Lung (tissue), 11 donors: ENCODE measurements at regions not wholly inside any gene's neighbourhood (a gene's known extent, or its start where the extent isn't known, plus 50 kb on each side); places are given as distances from the start of the nearest gene placed in this dataset.

Experiments used
- ATAC-seq: fragments of 200-7000 bp; cut with Tn5 transposase; one replicate; pipeline ENCODE4 v1.9.1; 2020; ENCODE audit warnings: moderate number of reproducible peaks; ENCODE audit not compliant: insufficient read depth, low FRiP score
- DNase-seq, 3 donors: peaks; one replicate each; pipeline ENCODE4 v3.0.0-alpha.2; 2013 to 2017
- H3K27ac ChIP-seq, 2 donors: one replicate each; pipeline ENCODE4 v1.5.1; 2013; ENCODE audit warnings: mild to moderate bottlenecking in 2 of 2, moderate library complexity in 2 of 2, control low read depth in 1 of 2, inconsistent platforms in 1 of 2, low read depth in 1 of 2, low read length in 1 of 2
- H3K27me3 ChIP-seq, 3 donors: one replicate each; pipeline ENCODE4 v1.5.1; 2013; ENCODE audit warnings: low read length in 2 of 3; ENCODE audit not compliant: control insufficient read depth in 3 of 3, insufficient read depth in 3 of 3
- H3K36me3 ChIP-seq, 4 donors: one replicate each; pipeline ENCODE4 v1.5.1; 2013; ENCODE audit warnings: low read length in 4 of 4, mild to moderate bottlenecking in 1 of 4, moderate library complexity in 1 of 4; ENCODE audit not compliant: control insufficient read depth in 4 of 4, insufficient read depth in 4 of 4
- H3K4me1 ChIP-seq, 5 donors: one replicate each; pipeline ENCODE4 v1.5.1; 2013; ENCODE audit warnings: low read length in 5 of 5, mild to moderate bottlenecking in 2 of 5, moderate library complexity in 1 of 5; ENCODE audit not compliant: control insufficient read depth in 5 of 5, insufficient read depth in 5 of 5
- H3K4me3 ChIP-seq: one replicate; pipeline ENCODE4 v1.5.1; 2013; ENCODE audit warnings: mild to moderate bottlenecking, control low read depth, moderate library complexity
- H3K9ac ChIP-seq, 2 donors: one replicate each; pipeline ENCODE4 v1.5.1; 2013; ENCODE audit warnings: low read length in 2 of 2, control low read depth in 1 of 2; ENCODE audit not compliant: insufficient read depth in 1 of 2
- H3K9me3 ChIP-seq, 4 donors: one replicate each; pipeline ENCODE4 v1.5.1; 2013; ENCODE audit warnings: low read length in 3 of 4, mild to moderate bottlenecking in 1 of 4, moderate library complexity in 1 of 4; ENCODE audit not compliant: control insufficient read depth in 4 of 4, insufficient read depth in 3 of 4
- CTCF ChIP-seq: IDR thresholded peaks from 2 replicates; pipeline ENCODE4 v1.5.1; 2012; ENCODE audit warnings: mild to moderate bottlenecking; ENCODE audit errors: control extremely low read depth, extremely low read depth
- WGBS, 2 donors: extraction: QIAGEN DNeasy Blood & Tissue Kit; methylation state at CpG; one replicate each; pipeline ENCODE4 v1.1.7; 2013; 5-methylcytosine and 5-hydroxymethylcytosine counted together
- donor health status: control.
- donor health status: control.
- donor health status: Bipolar disorder and iron deficiency.
- donor health status: healthy.
- donor health status: DM: yes; HTN: yes; CAD: no.

- Histone ChIP-seq H3K9me3 (peaks cover 0 to 5% (median 0%) of the 10 kb centered on the region in 4 donors), H3K27me3 (no peaks in the 10 kb centered on the region), H3K36me3 (no peaks in the 10 kb centered on the region), H3K9ac (no peak overlapping the region), H3K27ac (no peak overlapping the region), H3K4me3 (no peak overlapping the region), H3K4me1 (no peaks in the 10 kb centered on the region)
- no peak for TF ChIP-seq CTCF
- 93% methylated on average over 1 of the region's 1 CpG for WGBS, 2 donors
- DNase-seq = no peak
- ATAC-seq = no peak
These were observed 204.1 kb upstream of the VRK2 start for GRCh38 chr2:57842531-57842930.

GRCh38 chr2:57843158-57843557, 203.4 kb upstream of the VRK2 start:
- Histone ChIP-seq H3K36me3 (no peaks in the 10 kb centered on the region), H3K4me1 (no peaks in the 10 kb centered on the region), H3K27ac (no peak overlapping the region), H3K4me3 (no peak overlapping the region), H3K9me3 (peaks cover 0 to 5% (median 0%) of the 10 kb centered on the region in 4 donors), H3K9ac (no peak overlapping the region), H3K27me3 (no peaks in the 10 kb centered on the region)
- no peak for TF ChIP-seq CTCF
- DNase-seq (no peak), ATAC-seq (no peak)
- 91 to 93% methylated on average over 3 of the region's 3 CpGs for WGBS, 2 donors

GRCh38 chr2:57848723-57849122, 197.9 kb upstream of the VRK2 start:
- H3K36me3 ChIP-seq = no peaks in the 10 kb centered on the region
- H3K4me3 ChIP-seq = no peak overlapping the region
- no peaks in the 10 kb centered on the region for H3K27me3 ChIP-seq
- H3K27ac ChIP-seq = no peak overlapping the region
- no peak for TF ChIP-seq CTCF
- ATAC-seq (no peak), DNase-seq (no peak)
- peaks cover 0 to 7% (median 0%) of the 10 kb centered on the region in 4 donors for H3K9me3 ChIP-seq
- 76 to 90% methylated on average over 4 of the region's 4 CpGs for WGBS, 2 donors
- H3K4me1 ChIP-seq = no peaks in the 10 kb centered on the region
- no peak overlapping the region for H3K9ac ChIP-seq

- no peak for TF ChIP-seq CTCF
- Histone ChIP-seq H3K4me3 (no peak overlapping the region), H3K4me1 (no peaks in the 10 kb centered on the region), H3K36me3 (no peaks in the 10 kb centered on the region), H3K27me3 (no peaks in the 10 kb centered on the region), H3K9ac (no peak overlapping the region), H3K27ac (no peak overlapping the region), H3K9me3 (peaks cover 0 to 7% (median 0%) of the 10 kb centered on the region in 4 donors)
- no peak for ATAC-seq
- no peak for DNase-seq
- 90 to 100% methylated on average over 3 of the region's 3 CpGs for WGBS, 2 donors
These were observed 196.8 kb upstream of the VRK2 start for GRCh38 chr2:57849843-57850242.
